ENCODE measurements at regions not wholly inside any gene's neighbourhood (a gene's known extent, or its start where the extent isn't known, plus 50 kb on each side); places are given as distances from the start of the nearest gene placed in this dataset.

GRCh38 chr12:87756721-87757120 lies 272.5 kb downstream of the C12orf50 start:
- Histone ChIP-seq H3K27ac (no peak overlapping the region), H3K36me3 (no peaks in the 10 kb centered on the region), H3K4me3 (no peak overlapping the region), H3K4me2 (no peak overlapping the region), H3K4me1 (no peaks in the 10 kb centered on the region), H3K9me3 (replicated peaks in 1 of 11) (no peaks in the 10 kb centered on the region), H4K20me1 (no peaks in the 10 kb centered on the region), H3K9ac (no peak overlapping the region), H3K27me3 (no peaks in the 10 kb centered on the region)
- 0 out of 22 replicates have a peak, but pooled peaks of 1 of the 11 experiments have one; percentile 10 for TF ChIP-seq Cebpa-rat (IDR thresholded peaks at IDR 0.05)

GRCh38 chr12:87756111-87756510 lies 273.1 kb downstream of the C12orf50 start:
- no peak overlapping the region for H3K4me3 ChIP-seq
- H4K20me1 ChIP-seq, result no peaks in the 10 kb centered on the region
- no peaks in the 10 kb centered on the region for H3K9me3 ChIP-seq (replicated peaks in 1 of 11)
- H3K4me1 ChIP-seq, result no peaks in the 10 kb centered on the region
- H3K27ac ChIP-seq, result no peak overlapping the region
- H3K4me2 ChIP-seq, result no peak overlapping the region
- H3K36me3 ChIP-seq, result no peaks in the 10 kb centered on the region
- no peak for TF ChIP-seq Cebpa-rat (IDR thresholded peaks at IDR 0.05)
- no peak overlapping the region for H3K9ac ChIP-seq
- no peaks in the 10 kb centered on the region for H3K27me3 ChIP-seq

GRCh38 chr12:87728931-87729593 lies 300.1 kb downstream of the C12orf50 start:
- no peak overlapping the region for H3K4me2 ChIP-seq
- H3K27me3 ChIP-seq, result no peaks in the 10 kb centered on the region
- H4K20me1 ChIP-seq, result no peaks in the 10 kb centered on the region
- H3K4me1 ChIP-seq, result no peaks in the 10 kb centered on the region
- H3K36me3 ChIP-seq, result no peaks in the 10 kb centered on the region
- H3K27ac ChIP-seq, result no peak overlapping the region
- no peak overlapping the region for H3K9ac ChIP-seq
- no peaks in the 10 kb centered on the region for H3K9me3 ChIP-seq (replicated peaks in 1 of 11)
- no peak overlapping the region for H3K4me3 ChIP-seq
- TF ChIP-seq Cebpa-rat (IDR thresholded peaks at IDR 0.05), result no peak

- Histone ChIP-seq H3K36me3 (no peaks in the 10 kb centered on the region), H3K4me2 (peak overlapping the region in 3 of 11 experiments; percentile 33 to 60 (median 47); a peak in 4 of 22 replicates), H3K4me3 (no peak overlapping the region), H3K9ac (no peak overlapping the region), H3K27ac (no peak overlapping the region), H3K9me3 (replicated peaks in 1 of 11) (no peaks in the 10 kb centered on the region), H4K20me1 (no peaks in the 10 kb centered on the region), H3K27me3 (no peaks in the 10 kb centered on the region), H3K4me1 (peaks cover 0 to 13% (median 0%) of the 10 kb centered on the region in 10 experiments; a peak in 5 of 20 replicates)
- TF ChIP-seq Cebpa-rat (IDR thresholded peaks at IDR 0.05), result no peak
Observed at GRCh38 chr12:87720967-87721366, 308.2 kb downstream of the C12orf50 start.

- no peak overlapping the region for H3K27ac ChIP-seq
- H3K4me3 ChIP-seq, result no peak overlapping the region
- H4K20me1 ChIP-seq, result no peaks in the 10 kb centered on the region
- H3K9ac ChIP-seq, result no peak overlapping the region
- no peaks in the 10 kb centered on the region for H3K27me3 ChIP-seq
- no peak overlapping the region for H3K4me2 ChIP-seq
- peaks cover 0 to 6% (median 0%) of the 10 kb centered on the region in 11 experiments; a peak in 1 of 22 replicates for H3K9me3 ChIP-seq (replicated peaks in 1 of 11)
- TF ChIP-seq Cebpa-rat (IDR thresholded peaks at IDR 0.05), result no peak
- no peaks in the 10 kb centered on the region for H3K36me3 ChIP-seq
- H3K4me1 ChIP-seq, result no peaks in the 10 kb centered on the region
Observed at GRCh38 chr12:87704374-87704773, 324.8 kb downstream of the C12orf50 start.

GRCh38 chr12:87690236-87690810 lies 338.9 kb downstream of the C12orf50 start:
- H3K4me1 ChIP-seq, result no peaks in the 10 kb centered on the region
- H3K4me2 ChIP-seq, result no peak overlapping the region
- no peaks in the 10 kb centered on the region for H4K20me1 ChIP-seq
- no peak overlapping the region for H3K4me3 ChIP-seq
- no peaks in the 10 kb centered on the region for H3K27me3 ChIP-seq
- no peaks in the 10 kb centered on the region for H3K36me3 ChIP-seq
- no peak for TF ChIP-seq Cebpa-rat (IDR thresholded peaks at IDR 0.05)
- H3K9me3 ChIP-seq (replicated peaks in 1 of 11), result no peaks in the 10 kb centered on the region
- no peak overlapping the region for H3K9ac ChIP-seq
- no peak overlapping the region for H3K27ac ChIP-seq

GRCh38 chr12:87689196-87689595 lies 340.0 kb downstream of the C12orf50 start:
- H3K9me3 ChIP-seq (replicated peaks in 1 of 11), result no peaks in the 10 kb centered on the region
- no peak overlapping the region for H3K27ac ChIP-seq
- no peaks in the 10 kb centered on the region for H3K27me3 ChIP-seq
- no peak for TF ChIP-seq Cebpa-rat (IDR thresholded peaks at IDR 0.05)
- no peaks in the 10 kb centered on the region for H3K4me1 ChIP-seq
- H3K4me2 ChIP-seq, result no peak overlapping the region
- no peak overlapping the region for H3K9ac ChIP-seq
- no peaks in the 10 kb centered on the region for H4K20me1 ChIP-seq
- no peaks in the 10 kb centered on the region for H3K36me3 ChIP-seq
- H3K4me3 ChIP-seq, result no peak overlapping the region

- no peak overlapping the region for H3K27ac ChIP-seq
- no peaks in the 10 kb centered on the region for H3K9me3 ChIP-seq (replicated peaks in 1 of 11)
- H3K4me1 ChIP-seq, result no peaks in the 10 kb centered on the region
- no peak overlapping the region for H3K4me2 ChIP-seq
- no peaks in the 10 kb centered on the region for H3K27me3 ChIP-seq
- no peak overlapping the region for H3K9ac ChIP-seq
- H3K4me3 ChIP-seq, result no peak overlapping the region
- no peak for TF ChIP-seq Cebpa-rat (IDR thresholded peaks at IDR 0.05)
- H3K36me3 ChIP-seq, result no peaks in the 10 kb centered on the region
- no peaks in the 10 kb centered on the region for H4K20me1 ChIP-seq
Observed at GRCh38 chr12:87687362-87687761, 341.8 kb downstream of the C12orf50 start.

- no peaks in the 10 kb centered on the region for H3K36me3 ChIP-seq
- H3K9ac ChIP-seq, result no peak overlapping the region
- H3K4me2 ChIP-seq, result no peak overlapping the region
- no peaks in the 10 kb centered on the region for H3K27me3 ChIP-seq
- H3K27ac ChIP-seq, result no peak overlapping the region
- H3K9me3 ChIP-seq (replicated peaks in 1 of 11), result no peaks in the 10 kb centered on the region
- H3K4me1 ChIP-seq, result no peaks in the 10 kb centered on the region
- H4K20me1 ChIP-seq, result no peaks in the 10 kb centered on the region
- H3K4me3 ChIP-seq, result no peak overlapping the region
- TF ChIP-seq Cebpa-rat (IDR thresholded peaks at IDR 0.05), result no peak
Observed at GRCh38 chr12:87685696-87686095, 343.5 kb downstream of the C12orf50 start.

- TF ChIP-seq Cebpa-rat (IDR thresholded peaks at IDR 0.05), result no peak
- Histone ChIP-seq H3K36me3 (no peaks in the 10 kb centered on the region), H3K27ac (no peak overlapping the region)
Observed at GRCh38 chr12:87679251-87679650, 349.9 kb downstream of the C12orf50 start.

More at GRCh38 chr12:87679251-87679650, 349.9 kb downstream of the C12orf50 start:
- H4K20me1 ChIP-seq, result no peaks in the 10 kb centered on the region
- H3K9me3 ChIP-seq (replicated peaks in 1 of 11), result no peaks in the 10 kb centered on the region
- no peak overlapping the region for H3K4me2 ChIP-seq
- no peak overlapping the region for H3K9ac ChIP-seq
- no peaks in the 10 kb centered on the region for H3K4me1 ChIP-seq
- H3K4me3 ChIP-seq, result no peak overlapping the region
- no peaks in the 10 kb centered on the region for H3K27me3 ChIP-seq

All from BLaER1 treated with 17β-estradiol and CSF1 and Interleukin-3, amounts not matched to agents 10 nM and 100 nM (cell line).